Mammary epithelial cell (primary cell): ENCODE measurements at regions not wholly inside any gene's neighbourhood (a gene's known extent, or its start where the extent isn't known, plus 50 kb on each side); places are given as distances from the start of the nearest gene placed in this dataset.

Experiments used
- CTCF ChIP-seq, 2 donors: IDR thresholded peaks in 1 of 2; conservative IDR thresholded peaks in 1 of 2; 2 replicates each; pipeline ENCODE4 v1.5.1; 2011 to 2012; ENCODE audit warnings: inconsistent platforms in 2 of 2, low read length in 2 of 2, mild to moderate bottlenecking in 2 of 2, control low read depth in 1 of 2, low read depth in 1 of 2; ENCODE audit not compliant: insufficient read depth in 1 of 2; ENCODE audit errors: extremely low read depth in 1 of 2
- EZH2 ChIP-seq: IDR thresholded peaks from 2 replicates; pipeline ENCODE4 v1.6.1; 2012; ENCODE audit warnings: low read length, inconsistent platforms, borderline replicate concordance

DNA sequence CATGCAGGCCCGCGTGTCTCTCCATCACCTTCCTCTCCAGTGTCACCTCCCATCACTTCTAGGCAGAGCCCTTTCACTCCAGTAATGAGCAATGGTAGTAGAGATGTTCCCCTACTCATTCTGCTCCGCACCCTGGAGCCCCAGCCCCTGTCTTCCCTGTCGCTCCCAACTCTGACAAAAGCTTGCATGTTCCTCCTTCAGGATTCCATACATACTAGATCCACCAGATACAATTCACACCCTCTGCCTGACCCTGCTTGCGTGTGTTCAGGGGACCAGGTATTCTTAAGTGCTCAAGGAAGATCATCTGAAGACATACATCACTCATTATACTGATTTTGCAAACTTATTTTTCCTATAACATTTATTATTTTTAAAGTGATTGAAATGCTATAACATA lies 222.7 kb downstream of the SNX19 start:
- TF ChIP-seq CTCF (conservative IDR thresholded peaks at IDR 0.05 in 1 of 2, IDR thresholded peaks at IDR 0.05 in 1 of 2; ENCODE audit: extremely low read depth in 1 of 2, insufficient read depth in 1 of 2, low read depth in 1 of 2, low read length in 2 of 2) (no peak), EZH2 (no peak)
